Astrocyte of the spinal cord (primary cell): ENCODE measurements at regions not wholly inside any gene's neighbourhood (a gene's known extent, or its start where the extent isn't known, plus 50 kb on each side); places are given as distances from the start of the nearest gene placed in this dataset.

ENCODE experiments used
- DNase-seq: peaks from one replicate; pipeline ENCODE4 v3.0.0; 2011; ENCODE audit warnings: low read depth, low spot score
- H3K4me3 ChIP-seq: 2 replicates; pipeline ENCODE4 v1.5.1; 2011; ENCODE audit warnings: low read depth, mild to moderate bottlenecking, low read length, moderate library complexity
- CTCF ChIP-seq: IDR thresholded peaks from 2 replicates; pipeline ENCODE4 v1.5.1; 2012; ENCODE audit warnings: low read depth, mild to moderate bottlenecking, low read length, inconsistent platforms
- in situ Hi-C: cut with HindIII; loops from 2 replicates; pipeline ENCODE4 v1.10.0; 2017; ENCODE audit warnings: low sequenced_read_pairs

GRCh38 chr7:68800316-68800715 lies 798.0 kb upstream of the AUTS2 start:
- no peak for TF ChIP-seq CTCF
- no peak overlapping the region for H3K4me3 ChIP-seq
- in situ Hi-C loops: no loop called here
- peak; percentile 28 for DNase-seq

DNA sequence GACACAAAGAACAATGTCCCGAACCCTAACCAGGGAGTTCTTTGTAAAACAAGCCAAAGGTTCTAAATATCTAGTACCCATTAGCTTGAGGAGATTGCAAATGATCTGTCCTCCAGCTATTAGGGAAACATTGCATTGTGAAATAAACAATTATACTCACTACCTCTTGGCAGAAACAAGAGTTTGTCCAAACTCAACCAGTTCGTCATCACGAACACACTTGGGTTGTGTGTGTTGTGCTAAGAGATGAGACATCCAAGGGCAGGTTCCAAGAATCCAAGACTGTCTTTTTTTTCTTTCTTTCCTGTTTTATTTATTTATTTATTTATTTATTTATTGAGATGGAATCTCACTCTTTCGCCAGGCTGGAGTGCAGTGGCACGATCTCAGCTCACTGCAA lies 793.1 kb upstream of the AUTS2 start:
- in situ Hi-C loops: no loop called here
- no peak for TF ChIP-seq CTCF

GRCh38 chr7:68807666-68808065 lies 790.6 kb upstream of the AUTS2 start:
- TF ChIP-seq CTCF: no peak
- no peak overlapping the region for H3K4me3 ChIP-seq
- no peak for DNase-seq
- in situ Hi-C loops: no loop called here

More for the DNA sequence above, 793.1 kb upstream of the AUTS2 start:
- DNase-seq: no peak
- no peak overlapping the region for H3K4me3 ChIP-seq

GRCh38 chr7:68813551-68814080 lies 784.7 kb upstream of the AUTS2 start:
- in situ Hi-C loops: no loop called here
- H3K4me3 ChIP-seq: no peak overlapping the region
- DNase-seq: no peak
- TF ChIP-seq CTCF: no peak

DNA sequence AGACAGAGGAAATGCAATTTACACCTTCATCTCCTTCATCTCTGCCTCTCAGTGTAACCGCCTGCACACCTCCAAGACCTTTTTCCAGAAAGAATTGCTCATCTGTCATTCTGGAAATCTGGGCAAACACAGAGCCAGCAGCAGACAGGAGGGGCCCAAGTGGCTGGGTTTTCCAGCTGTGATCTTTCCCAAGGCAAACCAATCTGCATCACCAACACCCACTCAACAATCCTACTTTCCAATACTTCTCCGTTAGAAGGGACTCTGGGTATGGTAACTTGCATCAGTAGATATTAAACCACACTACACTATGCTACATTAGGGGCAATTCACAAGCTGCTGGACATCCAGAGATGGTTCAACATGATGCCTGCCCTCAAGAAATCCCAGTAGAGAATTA lies 781.8 kb upstream of the AUTS2 start:
- no peak overlapping the region for H3K4me3 ChIP-seq
- no peak for DNase-seq
- TF ChIP-seq CTCF: no peak
- in situ Hi-C loops: no loop called here

DNA sequence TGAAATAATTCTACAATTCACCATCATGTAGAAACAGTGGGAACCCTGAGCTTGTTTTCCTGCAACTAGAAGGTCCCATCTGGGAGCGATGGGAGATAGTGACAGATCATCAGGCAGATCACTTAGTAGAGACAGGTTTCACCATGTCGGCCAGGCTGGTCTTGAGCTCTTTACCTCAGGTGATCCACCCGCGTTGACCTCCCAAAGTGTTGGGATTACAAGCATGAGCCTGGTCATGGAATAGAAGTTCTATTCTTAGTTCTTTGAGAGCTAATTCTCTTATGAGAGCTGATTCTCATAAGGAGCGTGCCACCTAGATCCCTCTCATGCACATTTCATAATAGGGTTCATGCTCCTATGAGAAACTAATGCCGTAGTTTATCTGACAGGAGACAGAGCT lies 778.0 kb upstream of the AUTS2 start:
- TF ChIP-seq CTCF: no peak
- H3K4me3 ChIP-seq: no peak overlapping the region
- in situ Hi-C loops: no loop called here
- DNase-seq: no peak

DNA sequence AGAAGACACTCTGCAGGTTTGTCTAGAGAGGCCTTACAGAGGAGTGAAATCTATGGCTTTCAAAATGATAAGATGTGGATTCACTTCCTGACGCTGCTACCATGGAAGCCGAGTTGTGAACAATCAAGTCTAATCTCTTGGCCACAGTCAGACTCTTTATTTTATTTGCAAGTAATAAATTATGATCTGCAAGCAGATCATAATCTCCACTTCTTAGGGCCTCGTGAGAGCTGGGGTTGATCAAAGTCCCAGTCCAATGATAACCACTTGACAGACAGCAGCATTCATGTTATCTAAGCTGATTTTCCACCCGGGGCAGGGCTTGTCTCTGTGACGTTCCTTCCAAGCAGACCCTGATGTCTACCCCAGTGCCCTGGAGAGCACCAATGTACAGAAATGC lies 776.4 kb upstream of the AUTS2 start:
- no peak overlapping the region for H3K4me3 ChIP-seq
- no peak for DNase-seq
- in situ Hi-C loops: no loop called here
- no peak for TF ChIP-seq CTCF
